H9 (cell line): ENCODE measurements at regions not wholly inside any gene's neighbourhood (a gene's known extent, or its start where the extent isn't known, plus 50 kb on each side); places are given as distances from the start of the nearest gene placed in this dataset.

Experiments used
- DNase-seq: peaks from one replicate; pipeline ENCODE4 v3.0.0-alpha.2; 2017
- H2AFZ ChIP-seq: one replicate; pipeline ENCODE4 v1.6.1; 2013; ENCODE audit warnings: mild to moderate bottlenecking, low read length, control low read depth, moderate library complexity
- H2AK5ac ChIP-seq: 2 replicates; pipeline ENCODE4 v1.6.1; 2013; ENCODE audit warnings: low read length, control low read depth, mixed read lengths; ENCODE audit not compliant: insufficient read length
- H2BK120ac ChIP-seq: one replicate; pipeline ENCODE4 v1.6.1; 2013; ENCODE audit warnings: low read depth, mild to moderate bottlenecking, low read length, control low read depth, inconsistent platforms; ENCODE audit not compliant: poor library complexity, severe bottlenecking
- H2BK12ac ChIP-seq: 2 replicates; pipeline ENCODE4 v1.6.1; 2013; ENCODE audit warnings: low read length, control low read depth, mixed read lengths, low read depth; ENCODE audit not compliant: insufficient read length
- H2BK15ac ChIP-seq: 2 replicates; pipeline ENCODE4 v1.6.1; 2013; ENCODE audit warnings: low read depth, low read length, control low read depth
- H2BK20ac ChIP-seq: one replicate; pipeline ENCODE4 v1.6.1; 2013; ENCODE audit warnings: low read depth, mild to moderate bottlenecking, low read length, control low read depth, inconsistent platforms; ENCODE audit not compliant: poor library complexity, severe bottlenecking
- H2BK5ac ChIP-seq: 2 replicates; pipeline ENCODE4 v1.6.1; 2013; ENCODE audit warnings: low read length, control low read depth, mixed read lengths; ENCODE audit not compliant: insufficient read length
- H3K14ac ChIP-seq: 2 replicates; pipeline ENCODE4 v1.6.1; 2013; ENCODE audit warnings: low read length, control low read depth; ENCODE audit not compliant: insufficient read depth
- H3K18ac ChIP-seq: 2 replicates; pipeline ENCODE4 v1.6.1; 2013; ENCODE audit warnings: low read depth, mild to moderate bottlenecking, mixed read lengths, low read length, control low read depth; ENCODE audit not compliant: insufficient read length
- H3K23ac ChIP-seq: 2 replicates; pipeline ENCODE4 v1.6.1; 2013; ENCODE audit warnings: low read length, control low read depth, mixed read lengths, low read depth; ENCODE audit not compliant: insufficient read length
- H3K23me2 ChIP-seq: 2 replicates; pipeline ENCODE4 v1.6.1; 2013; ENCODE audit warnings: low read depth, mild to moderate bottlenecking, mixed read lengths, low read length, control low read depth; ENCODE audit not compliant: insufficient read length, poor library complexity, severe bottlenecking
- H3K27ac ChIP-seq: 2 replicates; pipeline ENCODE4 v1.5.1; 2013; ENCODE audit warnings: low read length, control low read depth, mixed read lengths, low read depth; ENCODE audit not compliant: insufficient read length
- H3K27me3 ChIP-seq: 2 replicates; pipeline ENCODE4 v1.6.1; 2013; ENCODE audit warnings: low read length, control low read depth, inconsistent platforms; ENCODE audit not compliant: insufficient read depth
- H3K4ac ChIP-seq: 2 replicates; pipeline ENCODE4 v1.6.1; 2013; ENCODE audit warnings: low read depth, mild to moderate bottlenecking, control low read depth, inconsistent platforms, low read length, moderate library complexity
- H3K4me1 ChIP-seq: 2 replicates; pipeline ENCODE4 v1.6.1; 2013; ENCODE audit warnings: low read length, control low read depth, inconsistent platforms; ENCODE audit not compliant: insufficient read depth
- H3K4me2 ChIP-seq: 2 replicates; pipeline ENCODE4 v1.6.1; 2013; ENCODE audit warnings: low read length, control low read depth, mixed read lengths; ENCODE audit not compliant: insufficient read length, insufficient read depth
- H3K56ac ChIP-seq: 2 replicates; pipeline ENCODE4 v1.6.1; 2013; ENCODE audit warnings: low read depth, mild to moderate bottlenecking, mixed read lengths, low read length, control low read depth; ENCODE audit not compliant: insufficient read length
- H3K79me1 ChIP-seq: 2 replicates; pipeline ENCODE4 v1.6.1; 2013; ENCODE audit warnings: low read depth, mild to moderate bottlenecking, moderate library complexity, low read length, control low read depth, inconsistent platforms; ENCODE audit not compliant: insufficient read depth, poor library complexity, severe bottlenecking
- H3K79me2 ChIP-seq: 2 replicates; pipeline ENCODE4 v1.6.1; 2013; ENCODE audit warnings: low read length, control low read depth, inconsistent platforms; ENCODE audit not compliant: insufficient read depth
- H3K9ac ChIP-seq: 2 replicates; pipeline ENCODE4 v1.6.1; 2013; ENCODE audit warnings: low read length, control low read depth, mixed read lengths; ENCODE audit not compliant: insufficient read length; ENCODE audit errors: extremely low read depth
- H3K9me3 ChIP-seq: one replicate; pipeline ENCODE4 v1.6.1; 2013; ENCODE audit warnings: low read depth, low read length, inconsistent platforms; ENCODE audit not compliant: control insufficient read depth
- H3T11ph ChIP-seq: one replicate; pipeline ENCODE4 v1.6.1; 2013; ENCODE audit warnings: mild to moderate bottlenecking, low read length, control low read depth, inconsistent platforms
- H4K20me1 ChIP-seq: one replicate; pipeline ENCODE4 v1.6.1; 2013; ENCODE audit not compliant: control insufficient read depth, insufficient read length, insufficient read depth
- H4K5ac ChIP-seq: 2 replicates; pipeline ENCODE4 v1.6.1; 2013; ENCODE audit warnings: low read depth, mild to moderate bottlenecking, mixed read lengths, low read length, control low read depth; ENCODE audit not compliant: insufficient read length
- H4K8ac ChIP-seq: replicated peaks from 2 replicates; pipeline ENCODE4 v1.6.1; 2013; ENCODE audit warnings: low read length, control low read depth, mixed read lengths, low read depth; ENCODE audit not compliant: insufficient read length
- H4K91ac ChIP-seq: 2 replicates; pipeline ENCODE4 v1.6.1; 2013; ENCODE audit warnings: low read depth, mild to moderate bottlenecking, moderate library complexity, mixed read lengths, low read length, control low read depth; ENCODE audit not compliant: insufficient read length
- H3K27ac Mint-ChIP-seq, 3 experiments: 2 replicates in 2 of 3; 3 replicates in 1 of 3; pipeline ENCODE4 v1.8.0; 2020 to 2021; ENCODE audit warnings: mixed read lengths in 3 of 3, mild to moderate bottlenecking in 1 of 3, moderate library complexity in 1 of 3
- H3K27me3 Mint-ChIP-seq: 2 replicates; pipeline ENCODE4 v1.8.0; 2021; ENCODE audit warnings: low read depth, mild to moderate bottlenecking, moderate library complexity, mixed read lengths
- H3K36me3 Mint-ChIP-seq, 3 experiments: 2 replicates in 2 of 3; 3 replicates in 1 of 3; pipeline ENCODE4 v1.8.0; 2020 to 2021; ENCODE audit warnings: low read depth in 3 of 3, mixed read lengths in 3 of 3; ENCODE audit not compliant: insufficient read depth in 1 of 3
- H3K4me1 Mint-ChIP-seq, 2 experiments: 2 replicates each; pipeline ENCODE4 v1.8.0; 2020; ENCODE audit warnings: mixed read lengths in 2 of 2
- H3K4me3 Mint-ChIP-seq, 2 experiments: 2 replicates in 1 of 2; 3 replicates in 1 of 2; pipeline ENCODE4 v1.8.0; 2020 to 2021; ENCODE audit warnings: mild to moderate bottlenecking in 2 of 2, mixed read lengths in 2 of 2, moderate library complexity in 1 of 2
- H3K9me3 Mint-ChIP-seq, 2 experiments: 2 replicates in 1 of 2; 3 replicates in 1 of 2; pipeline ENCODE4 v1.8.0; 2020; ENCODE audit warnings: mild to moderate bottlenecking in 2 of 2, mixed read lengths in 2 of 2, moderate library complexity in 1 of 2
- CTCF ChIP-seq: fragments of 200-600 bp; sonication (generic); conservative IDR thresholded peaks from 3 replicates; pipeline ENCODE4 v1.8.0; 2021; ENCODE audit warnings: antibody characterized with exemption, mild to moderate bottlenecking
- WGBS: extraction: QIAGEN DNeasy Blood & Tissue Kit; methylation state at CpG from one replicate; pipeline ENCODE4 v1.1.7; 2013; ENCODE audit warnings: missing lambda C conversion rate, low lambda C conversion rate, mixed read lengths; ENCODE audit not compliant: insufficient read length; ENCODE audit errors: extremely low coverage; 5-methylcytosine and 5-hydroxymethylcytosine counted together

DNA sequence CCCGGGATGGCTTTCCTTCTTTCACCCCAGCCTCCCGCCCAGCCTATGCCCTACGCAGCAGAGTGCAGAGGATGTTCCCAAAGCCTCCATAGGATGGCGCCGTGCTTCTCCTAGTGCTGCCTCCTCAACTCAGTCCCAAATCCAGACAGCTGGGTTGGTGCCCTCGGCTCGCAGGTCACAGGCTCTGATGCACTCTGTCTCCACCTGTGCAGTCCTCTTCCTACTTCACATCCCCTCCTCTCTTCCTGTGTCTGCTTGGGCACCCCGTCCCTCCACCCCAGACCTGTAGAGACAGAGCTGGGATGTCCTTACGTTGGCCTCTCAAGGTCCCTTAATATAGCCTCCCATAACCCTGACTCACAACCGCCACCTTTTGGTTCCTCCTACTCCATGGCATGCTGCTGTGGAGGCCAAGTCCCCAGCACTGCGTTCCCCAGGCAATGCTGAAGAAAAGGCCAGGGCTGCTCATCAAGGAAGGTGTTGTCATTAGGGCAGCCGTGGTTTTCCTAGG, 314.4 kb downstream of the GADD45G start:
- H3T11ph ChIP-seq, result no peak overlapping the region
- H3K4ac ChIP-seq, result no peak overlapping the region
- H3K27me3 ChIP-seq, result no peaks in the 10 kb centered on the region; the same call in 1 of the 2 replicates
- no peak overlapping the region for H3K27ac Mint-ChIP-seq
- no peak overlapping the region for H2BK5ac ChIP-seq
- H3K18ac ChIP-seq, result no peak overlapping the region
- no peak overlapping the region for H3K56ac ChIP-seq
- no peak overlapping the region for H3K23ac ChIP-seq
- no peak overlapping the region for H2AK5ac ChIP-seq
- no peaks in the 10 kb centered on the region for H4K20me1 ChIP-seq
- H3K23me2 ChIP-seq, result no peaks in the 10 kb centered on the region
- no peak overlapping the region for H2BK12ac ChIP-seq
- peak; percentile 76 for TF ChIP-seq CTCF
- no peak overlapping the region for H2BK20ac ChIP-seq
- H3K79me2 ChIP-seq, result no peaks in the 10 kb centered on the region
- peak overlapping the region; percentile 25 for H2AFZ ChIP-seq
- H3K27ac ChIP-seq, result no peak overlapping the region
- no peak overlapping the region for H3K4me3 Mint-ChIP-seq
- no peak overlapping the region for H4K91ac ChIP-seq
- H4K5ac ChIP-seq, result no peak overlapping the region
- H3K9me3 ChIP-seq, result no peaks in the 10 kb centered on the region
- H3K9ac ChIP-seq, result no peak overlapping the region
- H4K8ac ChIP-seq, result no peak overlapping the region
- H2BK15ac ChIP-seq, result no peak overlapping the region
- H3K4me1 ChIP-seq, result peaks cover 4% of the 10 kb centered on the region
- no peak overlapping the region for H2BK120ac ChIP-seq
- H3K79me1 ChIP-seq, result no peaks in the 10 kb centered on the region
- peak; percentile 88 for DNase-seq
- peak overlapping the region; percentile 26 for H3K4me2 ChIP-seq
- H3K14ac ChIP-seq, result no peak overlapping the region
- H3K27me3 Mint-ChIP-seq, result peaks cover 7% of the 10 kb centered on the region
- no peaks in the 10 kb centered on the region for H3K36me3 Mint-ChIP-seq
- peaks cover 23 to 51% of the 10 kb centered on the region in 2 experiments for H3K4me1 Mint-ChIP-seq
- no CpG with 5 or more reads among the region's 12 CpGs for WGBS
- no peaks in the 10 kb centered on the region; a peak in 2 of 5 replicates for H3K9me3 Mint-ChIP-seq
